GM12872 (cell line): ENCODE measurements at regions not wholly inside any gene's neighbourhood (a gene's known extent, or its start where the extent isn't known, plus 50 kb on each side); places are given as distances from the start of the nearest gene placed in this dataset.

Experiments
- CTCF ChIP-seq: IDR thresholded peaks from 3 replicates; pipeline ENCODE4 v1.5.1; 2011; ENCODE audit warnings: low read depth, mild to moderate bottlenecking, low read length, moderate library complexity; ENCODE audit not compliant: insufficient read depth

DNA sequence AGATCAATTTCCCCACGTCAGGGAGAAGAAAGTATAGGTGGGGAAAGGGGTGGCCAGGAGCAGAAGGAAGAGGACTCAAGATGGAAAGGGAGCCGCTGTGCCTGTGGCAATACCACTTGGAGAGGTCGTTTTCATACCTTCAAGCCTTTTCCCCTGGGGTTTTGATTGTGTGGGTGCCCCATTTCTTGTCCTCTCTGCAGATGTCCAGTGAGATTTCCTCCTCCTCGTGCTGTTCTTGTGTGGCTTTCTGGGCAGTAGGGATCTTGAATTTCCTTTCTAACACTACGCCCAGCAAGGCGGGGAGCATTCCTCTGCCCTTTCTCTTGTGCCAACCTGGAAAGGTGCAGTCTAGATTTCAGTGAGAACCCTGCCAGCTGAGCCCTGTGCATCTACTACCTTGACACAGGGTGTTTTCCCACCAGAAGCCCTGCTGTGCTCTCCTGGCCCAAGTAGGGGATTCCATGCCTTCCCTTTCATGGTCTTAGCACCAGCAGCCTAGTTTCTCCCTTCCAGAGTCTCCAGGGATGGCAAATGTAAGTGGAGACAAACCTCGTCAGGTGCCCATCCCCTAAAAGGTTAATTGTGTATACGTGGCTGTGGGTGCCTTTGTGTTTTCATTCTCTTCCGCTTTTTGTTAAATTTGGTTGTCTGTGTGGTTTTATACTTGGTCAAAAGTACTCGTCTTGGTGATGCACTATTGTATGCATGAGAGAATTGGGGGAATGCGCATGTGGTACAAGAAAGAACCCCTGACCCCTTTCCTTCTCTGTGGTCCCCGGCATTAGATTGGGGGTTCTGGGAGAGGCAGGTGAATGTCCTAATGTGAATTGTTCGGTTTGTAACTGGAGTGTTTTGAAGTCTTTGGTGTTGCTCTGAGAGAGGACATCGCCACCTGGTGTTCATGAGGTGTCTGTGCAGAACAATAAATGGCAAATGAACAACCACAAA is 71.4 kb upstream of the MPEG1 start:
- peak; percentile 88 for TF ChIP-seq CTCF

- no peak for TF ChIP-seq CTCF
Measured at GRCh38 chr11:59283311-59283710, 70.6 kb upstream of the MPEG1 start.

GRCh38 chr11:59281177-59281576 is 68.5 kb upstream of the MPEG1 start:
- peak; percentile 17; the same call in 1 of the 3 replicates for TF ChIP-seq CTCF

DNA sequence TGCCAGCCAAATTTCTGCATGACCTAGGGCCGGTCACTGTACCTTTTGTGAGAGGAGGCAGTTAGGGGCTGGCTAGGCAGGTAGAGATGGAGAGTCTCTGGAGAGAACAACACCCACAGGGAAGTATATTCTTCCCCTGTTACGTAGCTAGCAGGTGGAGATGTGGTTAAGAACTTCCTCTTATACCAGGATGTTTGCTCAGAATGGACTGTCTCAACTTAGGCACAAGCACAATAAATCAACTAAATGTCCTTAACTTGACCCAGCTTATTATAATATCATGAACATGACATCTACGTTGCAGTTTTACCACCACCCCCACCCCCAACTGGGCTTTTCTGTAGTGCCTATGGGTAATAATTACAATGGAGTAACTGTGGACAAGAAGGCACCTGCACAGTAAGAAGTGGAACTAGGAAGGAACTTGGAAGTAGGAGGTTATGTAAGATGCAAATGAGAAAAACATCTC is 60.7 kb upstream of the MPEG1 start:
- no peak for TF ChIP-seq CTCF

- TF ChIP-seq CTCF, result no peak
Measured at GRCh38 chr11:59272771-59273372, 60.1 kb upstream of the MPEG1 start.

DNA sequence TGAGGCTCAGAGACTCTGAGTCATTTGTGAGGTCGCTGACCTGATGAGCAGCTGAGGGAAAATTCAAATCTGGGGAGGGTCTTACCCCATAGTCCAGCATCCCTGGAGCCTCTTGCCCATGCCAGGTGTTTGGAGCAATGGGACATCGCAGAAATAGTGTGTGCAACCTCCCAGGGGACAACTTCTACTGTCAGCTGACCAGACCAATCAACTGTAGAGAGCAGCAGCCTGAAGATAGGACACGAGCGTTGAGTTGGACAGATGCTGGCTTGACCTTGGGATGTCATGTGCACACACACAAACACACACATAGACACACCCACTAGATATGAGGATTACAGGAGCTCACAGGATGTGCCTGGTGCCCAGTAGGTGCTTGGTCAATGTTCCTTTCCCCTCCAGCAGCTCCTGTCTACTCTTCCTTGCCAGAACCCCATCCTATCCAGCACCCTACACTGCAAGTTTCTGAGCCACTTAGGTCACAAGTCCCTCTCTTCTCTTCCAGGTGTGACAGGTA is 59.1 kb upstream of the MPEG1 start:
- no peak for TF ChIP-seq CTCF

DNA sequence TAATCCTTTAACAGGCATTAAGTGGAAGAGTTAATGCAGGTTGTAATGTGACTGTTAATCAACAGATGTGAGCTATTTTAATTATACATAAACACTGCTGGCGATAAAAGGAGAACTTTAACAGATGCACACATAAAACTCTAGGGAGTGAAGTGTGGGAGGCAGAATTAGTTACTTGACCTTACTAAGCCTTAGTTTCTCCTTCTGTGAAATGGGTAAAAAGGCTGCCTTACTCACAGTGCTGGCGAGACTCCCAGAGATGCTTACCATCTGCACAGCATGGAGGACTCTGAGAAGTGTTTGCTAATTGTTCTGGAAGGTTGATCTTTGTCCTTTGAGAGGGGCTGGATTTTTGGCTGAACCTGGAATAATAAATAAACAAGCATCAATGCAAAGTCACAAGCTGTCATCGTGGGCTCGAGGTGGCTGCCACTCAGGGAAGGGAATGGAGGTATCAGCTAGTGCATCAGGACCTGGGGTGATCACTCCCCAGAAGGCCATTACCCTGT is 58.6 kb upstream of the MPEG1 start:
- no peak for TF ChIP-seq CTCF
